GM12878 (cell line): ENCODE measurements at regions not wholly inside any gene's neighbourhood (a gene's known extent, or its start where the extent isn't known, plus 50 kb on each side); places are given as distances from the start of the nearest gene placed in this dataset.

Experiments used
- ATAC-seq: fragments of 200-7000 bp; cut with Tn5 transposase; 3 replicates; pipeline ENCODE4 v1.9.1; 2020; ENCODE audit warnings: mild to moderate bottlenecking, moderate library complexity
- BruUV-seq: library from RNA; stranded (reverse); fragments of 400-500 nt; replicated peaks from 2 replicates; lab custom pipeline; 2021; lab: Mats Ljungman, UMichigan
- CTCF ChIA-PET: fragments of 300-600 bp; sonication (Branson Sonifier 250); formaldehyde crosslinking; extraction: SDS; loops from one replicate; lab custom pipeline; 2021; ENCODE audit warnings: inconsistent platforms; lab: Yijun Ruan, JAX
- POLR2A ChIA-PET: fragments of 350-600 bp; formaldehyde crosslinking; extraction: SDS; loops from one replicate; lab custom pipeline; 2021; ENCODE audit warnings: inconsistent platforms; lab: Charles Lee
- RAD21 ChIA-PET: fragments of 300-600 bp; sonication (Branson Sonifier 250); formaldehyde crosslinking; loops from one replicate; lab custom pipeline; 2023; ENCODE audit warnings: antibody characterized with exemption; ENCODE audit not compliant: unreplicated experiment; lab: Charles Lee
- SMC1A ChIA-PET: fragments of 300-600 bp; sonication (Branson Sonifier 250); formaldehyde crosslinking; loops from one replicate; lab custom pipeline; 2023; ENCODE audit not compliant: unreplicated experiment, uncharacterized antibody; lab: Charles Lee
- DNase-seq: peaks from one replicate; pipeline ENCODE4 v3.0.0-alpha.2; 2011; ENCODE audit warnings: low read depth, low spot score
- FAIRE-seq: peaks from 3 replicates; lab custom pipeline; 2011; peaks lifted over from hg19 to GRCh38; lab: Jason Lieb, UNC
- H2AFZ ChIP-seq: 2 replicates; pipeline ENCODE4 v1.6.0; 2011; ENCODE audit warnings: low read depth, low read length, control low read depth; ENCODE audit not compliant: control insufficient read depth
- H3K27ac ChIP-seq: 2 replicates; pipeline ENCODE4 v1.5.1; 2011; ENCODE audit warnings: control low read depth; ENCODE audit not compliant: control insufficient read depth, insufficient read depth
- H3K27me3 ChIP-seq, 2 experiments: replicated peaks in 1 of 2; 2 replicates each; pipeline versions ENCODE4 v1.6.0 to v1.6.1; 2011; ENCODE audit warnings: low read length in 1 of 2; ENCODE audit not compliant: control insufficient read depth in 2 of 2, insufficient read depth in 2 of 2
- H3K36me3 ChIP-seq, 2 experiments: 2 replicates each; pipeline ENCODE4 v1.5.1; 2011; ENCODE audit warnings: low read length in 1 of 2; ENCODE audit not compliant: control insufficient read depth in 2 of 2, insufficient read depth in 2 of 2
- H3K4me1 ChIP-seq: 2 replicates; pipeline ENCODE4 v1.6.1; 2011; ENCODE audit warnings: mild to moderate bottlenecking, low read length, moderate library complexity, mixed read lengths; ENCODE audit not compliant: control insufficient read depth, insufficient read depth
- H3K4me2 ChIP-seq: 2 replicates; pipeline ENCODE4 v1.6.0; 2011; ENCODE audit warnings: control low read depth; ENCODE audit not compliant: control insufficient read depth, insufficient read depth
- H3K4me3 ChIP-seq: fragments of 200-600 bp; sonication (generic); 2 replicates; pipeline ENCODE4 v1.5.1; 2016
- H3K79me2 ChIP-seq: 2 replicates; pipeline ENCODE4 v1.6.0; 2011; ENCODE audit warnings: low read length; ENCODE audit not compliant: control insufficient read depth, insufficient read depth
- H3K9ac ChIP-seq: 2 replicates; pipeline ENCODE4 v1.8.0; 2011; ENCODE audit warnings: low read length, control low read depth, mixed read lengths; ENCODE audit not compliant: control insufficient read depth, insufficient read depth
- H3K9me3 ChIP-seq: replicated peaks from 3 replicates; pipeline ENCODE4 v1.5.1; 2011; ENCODE audit warnings: mild to moderate bottlenecking, low read length; ENCODE audit not compliant: control insufficient read depth, insufficient read depth
- H4K20me1 ChIP-seq: 2 replicates; pipeline ENCODE4 v1.6.0; 2011; ENCODE audit not compliant: control insufficient read depth, insufficient read depth
- STAT1 ChIP-seq: fragments of 450-650 bp; conservative IDR thresholded peaks from 2 replicates; pipeline ENCODE4 v1.6.1; 2014; ENCODE audit warnings: antibody characterized with exemption, mild to moderate bottlenecking
- SUZ12 ChIP-seq: fragments of 200-600 bp; sonication (generic); IDR thresholded peaks from one replicate; pipeline ENCODE4 v1.6.1; 2018; ENCODE audit warnings: antibody characterized with exemption, mild to moderate bottlenecking; ENCODE audit not compliant: unreplicated experiment
- TBL1XR1 ChIP-seq: IDR thresholded peaks from 2 replicates; pipeline ENCODE4 v1.6.1; 2012; ENCODE audit warnings: low read depth, low read length, improper control_type of control experiment
- WGBS: methylation state at CpG from one replicate; pipeline ENCODE4 v1.1.6; 2016; ENCODE audit warnings: low lambda C conversion rate; ENCODE audit not compliant: insufficient replicate concordance, insufficient coverage; ENCODE audit errors: missing lambda C conversion rate; 5-methylcytosine and 5-hydroxymethylcytosine counted together
- in situ Hi-C: fragments of 300-500 bp; cut with MboI; formaldehyde crosslinking; loops from 9 replicates; pipeline ENCODE4 v1.14.3; 2018; ENCODE audit warnings: mixed read lengths
- intact Hi-C: fragments of 100-400 bp; cut with micrococcal nuclease; formaldehyde crosslinking; loops from one replicate; pipeline ENCODE4 v1.14.2; 2022; ENCODE audit not compliant: unreplicated experiment
- TF ChIP-seq, protein P1 (sequence below): fragments of 150-350 bp; IDR thresholded peaks from 2 replicates; pipeline ENCODE4 v1.6.1; 2016; ENCODE audit warnings: low read depth, low read length
- TF ChIP-seq, protein P2 (sequence below): IDR thresholded peaks from 2 replicates; pipeline ENCODE4 v1.6.1; 2012; ENCODE audit warnings: low read depth, low read length, improper control_type of control experiment
- TF ChIP-seq, protein P3 (sequence below): fragments of 450-650 bp; formaldehyde crosslinking; IDR thresholded peaks from 2 replicates; pipeline ENCODE4 v1.5.0; 2022; ENCODE audit warnings: mild to moderate bottlenecking, missing genetic modification characterization
- TF ChIP-seq, protein P4 (sequence below): IDR thresholded peaks from 2 replicates; pipeline ENCODE4 v1.6.1; 2012; ENCODE audit warnings: low read depth, low read length, improper control_type of control experiment

DNA sequence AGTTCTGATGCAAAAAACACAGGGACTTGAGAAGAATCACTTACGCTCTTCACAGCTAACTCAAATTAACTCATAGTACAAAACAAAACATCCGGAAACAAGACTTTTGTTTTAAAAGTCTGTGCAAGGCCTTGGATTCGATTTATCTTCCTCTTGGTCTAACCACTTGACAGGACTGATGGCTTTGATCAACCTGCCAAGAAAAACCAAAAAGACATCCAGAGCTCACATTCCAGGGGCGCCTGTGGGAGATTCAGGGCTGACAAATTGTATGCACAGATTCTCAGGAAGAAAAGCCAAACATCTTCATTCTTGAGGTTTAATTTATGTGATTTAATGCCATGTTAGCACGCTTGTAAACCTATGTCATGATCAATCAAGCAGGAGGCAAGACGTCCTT is 129.1 kb upstream of the TMCC3 start (continued):
- TF ChIP-seq, protein P1, sequence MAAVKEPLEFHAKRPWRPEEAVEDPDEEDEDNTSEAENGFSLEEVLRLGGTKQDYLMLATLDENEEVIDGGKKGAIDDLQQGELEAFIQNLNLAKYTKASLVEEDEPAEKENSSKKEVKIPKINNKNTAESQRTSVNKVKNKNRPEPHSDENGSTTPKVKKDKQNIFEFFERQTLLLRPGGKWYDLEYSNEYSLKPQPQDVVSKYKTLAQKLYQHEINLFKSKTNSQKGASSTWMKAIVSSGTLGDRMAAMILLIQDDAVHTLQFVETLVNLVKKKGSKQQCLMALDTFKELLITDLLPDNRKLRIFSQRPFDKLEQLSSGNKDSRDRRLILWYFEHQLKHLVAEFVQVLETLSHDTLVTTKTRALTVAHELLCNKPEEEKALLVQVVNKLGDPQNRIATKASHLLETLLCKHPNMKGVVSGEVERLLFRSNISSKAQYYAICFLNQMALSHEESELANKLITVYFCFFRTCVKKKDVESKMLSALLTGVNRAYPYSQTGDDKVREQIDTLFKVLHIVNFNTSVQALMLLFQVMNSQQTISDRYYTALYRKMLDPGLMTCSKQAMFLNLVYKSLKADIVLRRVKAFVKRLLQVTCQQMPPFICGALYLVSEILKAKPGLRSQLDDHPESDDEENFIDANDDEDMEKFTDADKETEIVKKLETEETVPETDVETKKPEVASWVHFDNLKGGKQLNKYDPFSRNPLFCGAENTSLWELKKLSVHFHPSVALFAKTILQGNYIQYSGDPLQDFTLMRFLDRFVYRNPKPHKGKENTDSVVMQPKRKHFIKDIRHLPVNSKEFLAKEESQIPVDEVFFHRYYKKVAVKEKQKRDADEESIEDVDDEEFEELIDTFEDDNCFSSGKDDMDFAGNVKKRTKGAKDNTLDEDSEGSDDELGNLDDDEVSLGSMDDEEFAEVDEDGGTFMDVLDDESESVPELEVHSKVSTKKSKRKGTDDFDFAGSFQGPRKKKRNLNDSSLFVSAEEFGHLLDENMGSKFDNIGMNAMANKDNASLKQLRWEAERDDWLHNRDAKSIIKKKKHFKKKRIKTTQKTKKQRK = no peak
- TF ChIP-seq SUZ12 = no peak

DNA sequence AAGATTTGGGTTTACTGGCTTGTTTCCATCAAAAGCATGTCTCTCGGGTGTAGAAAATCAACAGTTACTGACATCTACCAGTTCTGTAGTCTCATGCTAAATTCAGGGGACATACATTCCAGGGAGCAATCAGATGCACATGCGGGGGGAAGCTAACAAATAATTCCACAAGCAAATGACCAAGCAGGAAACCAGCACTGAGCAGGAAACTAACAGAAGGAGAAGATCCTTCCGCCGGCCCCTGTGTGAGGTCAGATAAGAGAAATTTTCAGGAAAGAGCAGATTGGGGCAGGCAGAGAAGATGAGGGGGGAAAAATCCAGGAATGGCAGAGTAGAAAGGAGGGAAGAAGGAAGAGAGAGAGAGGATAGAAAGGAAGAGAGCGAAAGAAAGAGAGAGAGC is 127.6 kb upstream of the TMCC3 start:
- no TSS peak for BruUV-seq
- POLR2A ChIA-PET = no interaction called here
- no peaks in the 10 kb centered on the region for H4K20me1 ChIP-seq
- no peak overlapping the region for H3K27ac ChIP-seq
- no peaks in the 10 kb centered on the region for H3K4me1 ChIP-seq
- RAD21 ChIA-PET = interaction anchor here (0.7 to 0.9 kb wide), 2 partner anchors 10 to 97 kb away, joined by 3 read pairs; no protein-coding TSS in a partner anchor
- TF ChIP-seq, protein P2, sequence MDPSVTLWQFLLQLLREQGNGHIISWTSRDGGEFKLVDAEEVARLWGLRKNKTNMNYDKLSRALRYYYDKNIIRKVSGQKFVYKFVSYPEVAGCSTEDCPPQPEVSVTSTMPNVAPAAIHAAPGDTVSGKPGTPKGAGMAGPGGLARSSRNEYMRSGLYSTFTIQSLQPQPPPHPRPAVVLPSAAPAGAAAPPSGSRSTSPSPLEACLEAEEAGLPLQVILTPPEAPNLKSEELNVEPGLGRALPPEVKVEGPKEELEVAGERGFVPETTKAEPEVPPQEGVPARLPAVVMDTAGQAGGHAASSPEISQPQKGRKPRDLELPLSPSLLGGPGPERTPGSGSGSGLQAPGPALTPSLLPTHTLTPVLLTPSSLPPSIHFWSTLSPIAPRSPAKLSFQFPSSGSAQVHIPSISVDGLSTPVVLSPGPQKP = no peak
- TF ChIP-seq, protein P3, sequence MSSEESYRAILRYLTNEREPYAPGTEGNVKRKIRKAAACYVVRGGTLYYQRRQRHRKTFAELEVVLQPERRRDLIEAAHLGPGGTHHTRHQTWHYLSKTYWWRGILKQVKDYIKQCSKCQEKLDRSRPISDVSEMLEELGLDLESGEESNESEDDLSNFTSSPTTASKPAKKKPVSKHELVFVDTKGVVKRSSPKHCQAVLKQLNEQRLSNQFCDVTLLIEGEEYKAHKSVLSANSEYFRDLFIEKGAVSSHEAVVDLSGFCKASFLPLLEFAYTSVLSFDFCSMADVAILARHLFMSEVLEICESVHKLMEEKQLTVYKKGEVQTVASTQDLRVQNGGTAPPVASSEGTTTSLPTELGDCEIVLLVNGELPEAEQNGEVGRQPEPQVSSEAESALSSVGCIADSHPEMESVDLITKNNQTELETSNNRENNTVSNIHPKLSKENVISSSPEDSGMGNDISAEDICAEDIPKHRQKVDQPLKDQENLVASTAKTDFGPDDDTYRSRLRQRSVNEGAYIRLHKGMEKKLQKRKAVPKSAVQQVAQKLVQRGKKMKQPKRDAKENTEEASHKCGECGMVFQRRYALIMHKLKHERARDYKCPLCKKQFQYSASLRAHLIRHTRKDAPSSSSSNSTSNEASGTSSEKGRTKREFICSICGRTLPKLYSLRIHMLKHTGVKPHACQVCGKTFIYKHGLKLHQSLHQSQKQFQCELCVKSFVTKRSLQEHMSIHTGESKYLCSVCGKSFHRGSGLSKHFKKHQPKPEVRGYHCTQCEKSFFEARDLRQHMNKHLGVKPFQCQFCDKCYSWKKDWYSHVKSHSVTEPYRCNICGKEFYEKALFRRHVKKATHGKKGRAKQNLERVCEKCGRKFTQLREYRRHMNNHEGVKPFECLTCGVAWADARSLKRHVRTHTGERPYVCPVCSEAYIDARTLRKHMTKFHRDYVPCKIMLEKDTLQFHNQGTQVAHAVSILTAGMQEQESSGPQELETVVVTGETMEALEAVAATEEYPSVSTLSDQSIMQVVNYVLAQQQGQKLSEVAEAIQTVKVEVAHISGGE (CRISPR knock-in tag) = no peak
- TF ChIP-seq, protein P4, sequence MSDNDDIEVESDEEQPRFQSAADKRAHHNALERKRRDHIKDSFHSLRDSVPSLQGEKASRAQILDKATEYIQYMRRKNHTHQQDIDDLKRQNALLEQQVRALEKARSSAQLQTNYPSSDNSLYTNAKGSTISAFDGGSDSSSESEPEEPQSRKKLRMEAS = no peak
- no peak for TF ChIP-seq STAT1
- TF ChIP-seq TBL1XR1 = no peak
- H2AFZ ChIP-seq = no peak overlapping the region
- H3K4me3 ChIP-seq = no peak overlapping the region
- ATAC-seq = no peak
- CTCF ChIA-PET = interaction anchor here (1.2 kb wide), 1 partner anchor 11 kb away, joined by 4 read pairs; no protein-coding TSS in a partner anchor
- no peak overlapping the region for H3K4me2 ChIP-seq
- no peak for DNase-seq
- 93% methylated on average over 5 of the region's 5 CpGs for WGBS
- peaks cover 44% of the 10 kb centered on the region for H3K79me2 ChIP-seq
- SMC1A ChIA-PET = interaction anchor here (1.3 kb wide), 1 partner anchor 9 kb away, joined by 4 read pairs; no protein-coding TSS in a partner anchor
- H3K9me3 ChIP-seq = peaks cover 20% of the 10 kb centered on the region
- H3K9ac ChIP-seq = no peak overlapping the region
- intact Hi-C loops (no loop called here), in situ Hi-C loops (no loop called here)
- H3K36me3 ChIP-seq = peaks cover 2 to 9% of the 10 kb centered on the region in 2 experiments
- FAIRE-seq = no peak
- no peaks in the 10 kb centered on the region for H3K27me3 ChIP-seq
